PC-9 (cell line): ENCODE measurements at regions not wholly inside any gene's neighbourhood (a gene's known extent, or its start where the extent isn't known, plus 50 kb on each side); places are given as distances from the start of the nearest gene placed in this dataset.

Source experiments
- EZH2 ChIP-seq: fragments of 200-600 bp; sonication (generic); IDR thresholded peaks from 2 replicates; pipeline ENCODE4 v1.8.0; 2017; ENCODE audit warnings: antibody characterized with exemption, low read depth
- TF ChIP-seq, protein P1 (sequence below): fragments of 200-600 bp; sonication (generic); conservative IDR thresholded peaks from 2 replicates; pipeline ENCODE4 v1.6.1; 2017; ENCODE audit warnings: mixed run types, antibody characterized with exemption, mild to moderate bottlenecking, moderate library complexity

DNA sequence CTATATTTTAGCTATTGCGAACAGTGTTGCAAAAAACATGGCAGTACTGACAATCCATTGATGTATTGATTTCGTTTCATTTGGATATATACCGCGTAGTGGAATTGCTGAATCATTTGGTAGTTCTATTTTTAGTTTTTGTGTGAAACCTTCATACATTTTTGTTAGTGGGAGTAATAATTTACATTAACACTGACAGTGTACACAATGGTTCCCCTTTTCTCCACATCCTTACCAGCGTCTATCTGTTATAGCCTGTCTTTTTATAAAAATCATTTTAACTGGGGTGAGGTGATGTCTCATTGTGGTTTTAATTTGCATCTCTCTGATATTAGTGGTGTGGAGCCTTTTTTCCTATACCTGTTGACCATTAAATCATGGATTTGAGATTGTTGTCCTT, 392.4 kb upstream of the ALCAM start:
- TF ChIP-seq EZH2 = no peak
- TF ChIP-seq, protein P1, sequence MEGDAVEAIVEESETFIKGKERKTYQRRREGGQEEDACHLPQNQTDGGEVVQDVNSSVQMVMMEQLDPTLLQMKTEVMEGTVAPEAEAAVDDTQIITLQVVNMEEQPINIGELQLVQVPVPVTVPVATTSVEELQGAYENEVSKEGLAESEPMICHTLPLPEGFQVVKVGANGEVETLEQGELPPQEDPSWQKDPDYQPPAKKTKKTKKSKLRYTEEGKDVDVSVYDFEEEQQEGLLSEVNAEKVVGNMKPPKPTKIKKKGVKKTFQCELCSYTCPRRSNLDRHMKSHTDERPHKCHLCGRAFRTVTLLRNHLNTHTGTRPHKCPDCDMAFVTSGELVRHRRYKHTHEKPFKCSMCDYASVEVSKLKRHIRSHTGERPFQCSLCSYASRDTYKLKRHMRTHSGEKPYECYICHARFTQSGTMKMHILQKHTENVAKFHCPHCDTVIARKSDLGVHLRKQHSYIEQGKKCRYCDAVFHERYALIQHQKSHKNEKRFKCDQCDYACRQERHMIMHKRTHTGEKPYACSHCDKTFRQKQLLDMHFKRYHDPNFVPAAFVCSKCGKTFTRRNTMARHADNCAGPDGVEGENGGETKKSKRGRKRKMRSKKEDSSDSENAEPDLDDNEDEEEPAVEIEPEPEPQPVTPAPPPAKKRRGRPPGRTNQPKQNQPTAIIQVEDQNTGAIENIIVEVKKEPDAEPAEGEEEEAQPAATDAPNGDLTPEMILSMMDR = no peak
